Natural killer cell (primary cell): ENCODE measurements at regions not wholly inside any gene's neighbourhood (a gene's known extent, or its start where the extent isn't known, plus 50 kb on each side); places are given as distances from the start of the nearest gene placed in this dataset.

Experiments
- ATAC-seq, 3 donors: fragments of 150-1000 bp in 2 of 3; fragments of 200-7000 bp in 1 of 3; cut with Tn5 transposase; 1 replicate in 1 of 3; 2 replicates in 2 of 3; pipeline ENCODE4 v1.10.0; 2021; ENCODE audit warnings: mild to moderate bottlenecking in 2 of 3, moderate library complexity in 2 of 3
- DNase-seq, 2 donors: peaks; one replicate each; pipeline versions ENCODE4 v3.0.0 to v3.0.0-alpha.2; 2013 to 2021; ENCODE audit warnings: mixed read lengths in 1 of 2
- H3K27ac ChIP-seq: one replicate; pipeline ENCODE4 v1.5.1; 2013; ENCODE audit warnings: mild to moderate bottlenecking, low read length
- H3K27me3 ChIP-seq: one replicate; pipeline ENCODE4 v1.6.1; 2013; ENCODE audit warnings: low read length; ENCODE audit not compliant: control insufficient read depth, insufficient read depth
- H3K36me3 ChIP-seq: one replicate; pipeline ENCODE4 v1.6.1; 2013; ENCODE audit warnings: low read length; ENCODE audit not compliant: control insufficient read depth, insufficient read depth
- H3K4me1 ChIP-seq: one replicate; pipeline ENCODE4 v1.6.1; 2013; ENCODE audit warnings: low read length; ENCODE audit not compliant: control insufficient read depth, insufficient read depth
- H3K4me3 ChIP-seq: one replicate; pipeline ENCODE4 v1.5.1; 2013; ENCODE audit warnings: low read length
- H3K9me3 ChIP-seq: one replicate; pipeline ENCODE4 v1.6.1; 2013; ENCODE audit warnings: low read length; ENCODE audit not compliant: control insufficient read depth, insufficient read depth
- H3K27ac Mint-ChIP-seq, 2 donors: one replicate each; pipeline ENCODE4 v1.8.0; 2022; ENCODE audit warnings: mild to moderate bottlenecking in 2 of 2, mixed read lengths in 2 of 2, moderate library complexity in 1 of 2
- H3K27me3 Mint-ChIP-seq, 2 donors: one replicate each; pipeline ENCODE4 v1.8.0; 2022; ENCODE audit warnings: low read depth in 2 of 2, mixed read lengths in 2 of 2
- H3K36me3 Mint-ChIP-seq: one replicate; pipeline ENCODE4 v1.8.0; 2022; ENCODE audit warnings: mixed read lengths
- H3K4me1 Mint-ChIP-seq, 2 donors: one replicate each; pipeline ENCODE4 v1.8.0; 2022; ENCODE audit warnings: mixed read lengths in 2 of 2
- H3K4me3 Mint-ChIP-seq: one replicate; pipeline ENCODE4 v1.8.0; 2022; ENCODE audit warnings: mild to moderate bottlenecking, moderate library complexity, mixed read lengths
- H3K9me3 Mint-ChIP-seq, 2 donors: one replicate each; pipeline ENCODE4 v1.8.0; 2022; ENCODE audit warnings: mixed read lengths in 2 of 2
- CTCF ChIP-seq: fragments of 200-600 bp; IDR thresholded peaks from one replicate; pipeline ENCODE4 v1.8.0; 2022; ENCODE audit warnings: antibody characterized with exemption
- WGBS: methylation state at CpG from one replicate; pipeline ENCODE4 v1.1.7; 2013; ENCODE audit warnings: missing lambda C conversion rate; ENCODE audit not compliant: insufficient coverage; 5-methylcytosine and 5-hydroxymethylcytosine counted together
- intact Hi-C: fragments of 100-400 bp; cut with micrococcal nuclease; formaldehyde crosslinking; loops from one replicate; pipeline ENCODE4 v1.14.2; 2022

DNA sequence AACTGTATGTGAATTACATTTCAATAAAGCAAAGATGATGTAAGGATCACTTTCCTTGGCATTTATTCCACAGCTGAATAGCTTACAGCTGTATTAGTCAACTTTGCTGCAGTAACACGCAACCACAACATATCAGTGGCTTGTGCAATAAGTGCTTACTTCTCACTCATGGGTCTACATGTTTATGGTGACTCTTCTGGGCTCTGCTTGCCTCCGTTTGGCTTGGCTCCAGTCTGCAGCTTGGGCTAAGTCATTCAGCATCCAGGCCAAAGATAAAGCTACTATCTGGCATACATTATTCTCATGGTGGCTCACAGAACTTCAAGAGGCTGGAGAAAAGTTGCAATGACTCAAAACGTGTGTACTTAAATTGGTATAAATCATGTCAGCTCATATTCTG lies 355.0 kb downstream of the RNF144A start:
- no peak overlapping the region for H3K27ac Mint-ChIP-seq
- H3K27ac ChIP-seq: no peak overlapping the region
- no peaks in the 10 kb centered on the region for H3K27me3 ChIP-seq
- H3K4me3 ChIP-seq: no peak overlapping the region
- H3K36me3 ChIP-seq: no peaks in the 10 kb centered on the region
- H3K27me3 Mint-ChIP-seq: peaks cover 9 to 27% of the 10 kb centered on the region in 2 donors
- H3K4me1 ChIP-seq: no peaks in the 10 kb centered on the region
- no peaks in the 10 kb centered on the region for H3K9me3 ChIP-seq
- H3K4me1 Mint-ChIP-seq: no peaks in the 10 kb centered on the region
- 88% methylated on average over 3 of the region's 3 CpGs for WGBS
- no peak for TF ChIP-seq CTCF
- H3K36me3 Mint-ChIP-seq: no peaks in the 10 kb centered on the region
- ATAC-seq (no peak), DNase-seq (no peak)
- H3K4me3 Mint-ChIP-seq: no peak overlapping the region
- no peaks in the 10 kb centered on the region for H3K9me3 Mint-ChIP-seq
- intact Hi-C loops: no loop called here

DNA sequence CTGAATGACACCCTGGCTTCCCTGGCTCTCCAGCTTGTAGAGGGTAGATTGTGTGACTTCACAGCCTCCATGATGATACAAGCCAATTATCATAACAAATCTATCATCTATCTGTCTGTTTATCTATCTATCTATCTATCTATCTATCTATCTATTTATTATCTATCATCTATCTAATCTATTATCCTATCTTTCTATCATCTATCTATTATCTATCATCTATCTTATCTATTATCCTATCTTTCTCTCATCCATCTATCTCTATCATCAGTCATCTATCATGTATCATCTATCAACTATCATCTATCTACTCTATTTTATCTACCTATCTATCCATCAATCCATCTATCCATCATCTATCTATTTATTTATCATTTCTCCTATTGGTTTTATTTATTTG lies 361.8 kb downstream of the RNF144A start:
- H3K36me3 ChIP-seq: no peaks in the 10 kb centered on the region
- H3K4me3 ChIP-seq: no peak overlapping the region
- intact Hi-C loops: no loop called here
- Mint-ChIP-seq H3K4me1 (no peaks in the 10 kb centered on the region), H3K9me3 (no peaks in the 10 kb centered on the region), H3K27ac (no peak overlapping the region), H3K4me3 (no peak overlapping the region), H3K27me3 (peaks cover 11 to 15% of the 10 kb centered on the region in 2 donors), H3K36me3 (no peaks in the 10 kb centered on the region)
- DNase-seq (no peak), ATAC-seq (no peak)
- H3K9me3 ChIP-seq: no peaks in the 10 kb centered on the region
- H3K27ac ChIP-seq: no peak overlapping the region
- TF ChIP-seq CTCF: no peak
- no peaks in the 10 kb centered on the region for H3K4me1 ChIP-seq
- H3K27me3 ChIP-seq: no peaks in the 10 kb centered on the region

DNA sequence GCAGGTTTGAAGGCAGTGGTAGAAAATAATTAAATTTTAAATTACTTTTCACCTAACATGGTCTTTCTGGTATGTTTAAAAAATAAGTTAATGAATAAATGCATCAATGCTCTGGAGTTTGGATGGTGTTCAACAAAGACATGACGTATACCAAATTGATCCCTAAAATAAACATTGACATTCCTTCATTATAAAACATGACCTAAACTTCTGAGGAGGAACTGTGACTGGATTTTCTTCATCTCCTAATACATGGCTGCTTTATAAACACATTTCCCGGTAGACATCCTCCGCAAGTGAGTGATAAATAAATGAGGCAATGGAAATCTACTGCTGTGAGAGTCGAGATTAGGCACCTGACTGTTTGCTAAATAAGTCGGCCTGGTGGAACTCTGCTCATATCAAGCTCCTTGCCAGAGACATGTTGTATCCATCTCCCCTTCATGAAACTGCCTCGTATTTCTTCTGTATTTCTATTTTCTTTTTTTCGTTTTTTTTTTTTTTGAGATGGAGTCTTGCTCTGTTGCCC lies 362.3 kb downstream of the RNF144A start:
- ATAC-seq: no peak
- no peaks in the 10 kb centered on the region for H3K9me3 ChIP-seq
- no peaks in the 10 kb centered on the region for H3K4me1 ChIP-seq
- intact Hi-C loops: no loop called here
- no peaks in the 10 kb centered on the region for H3K27me3 ChIP-seq
- H3K9me3 Mint-ChIP-seq: no peaks in the 10 kb centered on the region
- H3K4me1 Mint-ChIP-seq: no peaks in the 10 kb centered on the region
- TF ChIP-seq CTCF: no peak
- DNase-seq: no peak
- no peak overlapping the region for H3K27ac ChIP-seq
- peaks cover 9 to 10% of the 10 kb centered on the region in 2 donors for H3K27me3 Mint-ChIP-seq
- no peaks in the 10 kb centered on the region for H3K36me3 Mint-ChIP-seq
- 81% methylated on average over 7 of the region's 7 CpGs for WGBS
- no peak overlapping the region for H3K4me3 Mint-ChIP-seq
- H3K4me3 ChIP-seq: no peak overlapping the region
- H3K27ac Mint-ChIP-seq: no peak overlapping the region
- H3K36me3 ChIP-seq: no peaks in the 10 kb centered on the region

DNA sequence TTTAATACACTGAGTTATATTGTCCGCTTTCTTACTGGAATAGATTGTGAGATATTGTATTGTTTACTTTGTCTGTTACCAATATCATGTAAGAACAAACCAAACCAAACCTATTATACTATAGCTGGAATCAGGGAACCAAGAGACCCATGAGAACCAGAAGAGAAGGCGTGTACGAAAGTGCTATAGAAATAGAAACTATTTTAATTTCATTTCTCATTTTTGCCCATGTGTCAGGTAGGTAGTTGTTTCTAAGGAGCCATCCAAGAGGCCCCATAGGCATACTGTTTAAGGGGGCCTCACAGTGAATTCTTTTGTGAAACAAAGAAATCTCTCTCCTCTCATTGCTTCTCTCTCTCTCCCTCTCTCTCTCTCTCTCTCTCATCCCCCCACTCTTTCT lies 363.6 kb downstream of the RNF144A start:
- Histone ChIP-seq H3K9me3 (no peaks in the 10 kb centered on the region), H3K4me1 (no peaks in the 10 kb centered on the region), H3K27me3 (no peaks in the 10 kb centered on the region), H3K36me3 (no peaks in the 10 kb centered on the region), H3K27ac (no peak overlapping the region), H3K4me3 (no peak overlapping the region)
- Mint-ChIP-seq H3K36me3 (no peaks in the 10 kb centered on the region), H3K27ac (no peak overlapping the region), H3K4me3 (no peak overlapping the region), H3K9me3 (no peaks in the 10 kb centered on the region), H3K27me3 (peaks cover 8 to 10% of the 10 kb centered on the region in 2 donors), H3K4me1 (no peaks in the 10 kb centered on the region)
- no peak for TF ChIP-seq CTCF
- DNase-seq (no peak), ATAC-seq (no peak)
- WGBS: no CpG with 5 or more reads among the region's 3 CpGs
- intact Hi-C loops: no loop called here
